ENCODE measurements at regions not wholly inside any gene's neighbourhood (a gene's known extent, or its start where the extent isn't known, plus 50 kb on each side); places are given as distances from the start of the nearest gene placed in this dataset.

GRCh38 chr22:49533886-49534285 lies 293.8 kb downstream of the BRD1 start:
- Histone ChIP-seq H3K9ac (ENCODE audit: low read depth, low read length) (no peak overlapping the region), H3K79me1 (ENCODE audit: low read depth in 1 of 2, low read length in 2 of 2) (no peaks in the 10 kb centered on the region), H2AFZ (replicated peaks; ENCODE audit: low read length, poor library complexity) (no peak overlapping the region), H3K18ac (ENCODE audit: low read depth, low read length) (no peak overlapping the region), H2BK20ac (ENCODE audit: low read depth, low read length) (no peak overlapping the region), H3K14ac (replicated peaks; ENCODE audit: low read depth, low read length) (no peak overlapping the region), H4K91ac (ENCODE audit: insufficient read depth, low read depth, low read length) (no peak overlapping the region), H3K36me3 (ENCODE audit: control insufficient read depth, insufficient read depth, low read length) (no peaks in the 10 kb centered on the region), H4K20me1 (ENCODE audit: insufficient read depth, low read length) (no peaks in the 10 kb centered on the region), H3K27ac (ENCODE audit: insufficient read depth, low read length) (no peak overlapping the region), H3K4me1 (ENCODE audit: control insufficient read depth, insufficient read depth, low read length) (no peaks in the 10 kb centered on the region), H2BK15ac (ENCODE audit: low read depth, low read length) (no peak overlapping the region), H4K5ac (ENCODE audit: low read depth, low read length) (no peak overlapping the region), H4K8ac (ENCODE audit: low read depth in 2 of 2, low read length in 2 of 2) (no peak overlapping the region), H3K23ac (ENCODE audit: low read depth, low read length) (no peak overlapping the region), H3K4ac (ENCODE audit: low read depth, low read length) (no peak overlapping the region), H3K4me3 (ENCODE audit: insufficient read depth, low read depth, low read length) (no peak overlapping the region), H2BK5ac (ENCODE audit: low read depth, low read length, poor library complexity, severe bottlenecking) (no peak overlapping the region), H3K56ac (ENCODE audit: extremely low read depth, insufficient read depth, low read length) (no peak overlapping the region), H2BK120ac (ENCODE audit: low read depth, low read length) (no peak overlapping the region), H3K4me2 (ENCODE audit: low read depth, low read length) (no peak overlapping the region), H3K27me3 (ENCODE audit: control insufficient read depth, insufficient read depth, low read length) (no peaks in the 10 kb centered on the region), H2AK9ac (replicated peaks; ENCODE audit: low read depth, low read length, poor library complexity) (no peak overlapping the region), H3K9me1 (ENCODE audit: insufficient read depth, low read length) (no peaks in the 10 kb centered on the region), H3K9me3 (ENCODE audit: control insufficient read depth, insufficient read depth, low read length) (peaks cover 49% of the 10 kb centered on the region), H2AK5ac (ENCODE audit: low read depth, low read length) (no peak overlapping the region)
- dilution Hi-C loops (cut with HindIII; ENCODE audit: low sequenced_read_pairs, unreplicated experiment) = no loop called here
- no peak for TF ChIP-seq CTCF (conservative IDR thresholded peaks at IDR 0.05; ENCODE audit: low read depth, low read length)
- no peak for TF ChIP-seq ELK1 (IDR thresholded peaks at IDR 0.05; ENCODE audit: borderline replicate concordance, low read depth, low read length)
- TF ChIP-seq RCOR1 (IDR thresholded peaks at IDR 0.05; ENCODE audit: insufficient replicate concordance, low read length) = no peak
- no peak for TF ChIP-seq RFX5 (IDR thresholded peaks at IDR 0.05; ENCODE audit: low read depth, low read length)
- TF ChIP-seq NFE2L2 (IDR thresholded peaks at IDR 0.05; ENCODE audit: low read depth, low read length) = no peak
- no peak for TF ChIP-seq CEBPB (IDR thresholded peaks at IDR 0.05; ENCODE audit: low read depth, low read length)
- TF ChIP-seq BHLHE40 (IDR thresholded peaks at IDR 0.05; ENCODE audit: low read depth, low read length) = no peak
- TF ChIP-seq CHD1 (IDR thresholded peaks at IDR 0.05; ENCODE audit: low read depth, low read length) = no peak
- TF ChIP-seq FOS (IDR thresholded peaks at IDR 0.05; ENCODE audit: low read depth, low read length) = no peak
- TF ChIP-seq MXI1 (IDR thresholded peaks at IDR 0.05; ENCODE audit: borderline replicate concordance, low read depth, low read length) = no peak
- no peak for TF ChIP-seq SMC3 (IDR thresholded peaks at IDR 0.05; ENCODE audit: low read depth, low read length)
- no peak for TF ChIP-seq RAD21 (IDR thresholded peaks at IDR 0.05; ENCODE audit: low read length)
- TF ChIP-seq MAFK (IDR thresholded peaks at IDR 0.05; ENCODE audit: low read depth, low read length) = no peak
- TF ChIP-seq USF2 (IDR thresholded peaks at IDR 0.05; ENCODE audit: low read depth, low read length) = no peak
- no peak for TF ChIP-seq MAZ (IDR thresholded peaks at IDR 0.05; ENCODE audit: borderline replicate concordance, low read depth, low read length)
- TF ChIP-seq POLR2A (IDR thresholded peaks at IDR 0.05; ENCODE audit: low read depth, low read length) = no peak
- intact Hi-C loops (cut with micrococcal nuclease) = no loop called here
- no TSS peak for BruUV-seq (replicated peaks)
- ATAC-seq (ENCODE audit: low read depth) (no peak), DNase-seq (no peak)
- in situ Hi-C loops (cut with MboI; ENCODE audit: low sequenced_read_pairs) = no loop called here
- ChIA-PET POLR2A (ENCODE audit: unreplicated experiment) (no interaction called here), CTCF (no interaction called here)
- WGBS, 2 experiments (ENCODE audit: extremely low coverage in 2 of 2, insufficient read length in 1 of 2) = no CpG with 5 or more reads among the region's 19 CpGs

Data from IMR-90 (cell line).